Renal cortex interstitium (tissue), 11 donors: ENCODE measurements at regions not wholly inside any gene's neighbourhood (a gene's known extent, or its start where the extent isn't known, plus 50 kb on each side); places are given as distances from the start of the nearest gene placed in this dataset.
A peak's percentile ranks its signal among the peaks of the same experiment; 100 is the strongest.
"Not testable (repeated sequence)": the region's sequence is repeated elsewhere in the genome, so short reads cannot be mapped to it uniquely, and the experiment has no call there.

ENCODE experiments used
- DNase-seq, 11 donors: peaks; one replicate each; pipeline ENCODE4 v3.0.0-alpha.2; 2013; ENCODE audit warnings: low read depth in 9 of 11, low spot score in 4 of 11; ENCODE audit errors: extremely low read depth in 1 of 11

DNA sequence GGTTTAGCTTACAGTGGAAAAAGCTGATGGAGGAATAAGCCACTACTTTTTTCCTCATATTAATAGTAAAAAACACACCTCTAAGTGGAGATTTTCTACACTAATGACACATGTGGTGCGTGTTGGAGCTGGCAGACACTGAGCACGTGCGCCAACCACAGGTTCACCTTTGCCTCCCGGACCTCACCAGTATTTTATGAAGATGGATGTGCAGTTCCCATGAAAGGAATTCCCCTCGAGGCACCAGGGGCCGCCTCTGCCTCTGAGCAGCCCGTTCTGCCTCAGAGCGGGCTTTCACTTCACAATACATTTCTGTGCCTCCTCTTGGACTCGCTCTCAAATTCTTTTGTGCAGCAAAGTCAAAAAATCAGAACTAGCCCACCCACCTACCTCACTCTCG lies 477.5 kb upstream of the ADARB2 start:
- peak in 2 of 11 donors; percentile 18 to 21 for DNase-seq

DNA sequence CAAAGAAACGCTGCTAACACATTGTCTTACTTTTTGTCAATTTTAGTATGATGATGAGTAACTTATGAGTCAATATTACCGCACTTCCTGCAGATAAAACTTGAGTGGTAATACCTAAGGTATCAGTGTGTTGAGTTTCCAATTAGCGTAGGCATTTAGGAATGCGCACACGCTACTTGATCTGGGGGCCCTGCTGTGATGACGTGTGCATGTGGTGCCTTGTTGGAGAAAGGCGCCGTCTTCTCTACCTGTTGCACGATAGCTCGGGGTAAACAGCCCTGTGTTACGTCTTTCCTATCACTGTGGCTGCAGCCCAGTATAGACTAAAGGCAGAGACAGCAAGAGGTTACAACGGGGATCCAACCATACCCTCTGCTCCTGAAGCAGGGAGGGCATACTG lies 476.8 kb upstream of the ADARB2 start:
- DNase-seq: no peak

DNA sequence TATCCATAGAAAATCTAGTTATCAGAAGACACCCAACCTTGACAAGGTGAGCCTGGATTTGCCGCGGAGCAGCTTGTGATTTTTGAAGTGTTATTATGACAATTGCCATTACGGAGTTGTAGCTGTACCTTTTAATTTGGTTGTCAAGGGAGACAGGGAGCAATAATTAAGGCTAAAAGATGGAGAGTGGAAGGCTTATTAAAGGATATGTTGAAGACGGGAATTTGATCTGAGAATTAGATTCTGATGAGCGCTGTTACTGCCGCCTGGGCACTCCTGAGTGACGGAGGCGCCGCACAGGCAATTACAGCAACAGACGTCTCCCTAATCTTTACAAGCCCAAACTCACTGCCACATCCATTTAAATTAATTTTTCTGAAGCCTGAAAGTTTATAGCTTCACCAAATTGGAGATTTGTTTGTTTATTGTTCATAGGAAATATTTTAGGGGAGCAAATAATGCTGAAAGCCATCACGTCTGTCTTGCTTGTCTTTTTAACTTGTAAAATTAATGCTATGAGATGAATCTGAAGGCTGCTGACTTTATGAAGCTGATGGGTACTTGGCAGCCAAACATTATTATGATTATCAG lies 475.0 kb upstream of the ADARB2 start:
- no peak for DNase-seq

DNA sequence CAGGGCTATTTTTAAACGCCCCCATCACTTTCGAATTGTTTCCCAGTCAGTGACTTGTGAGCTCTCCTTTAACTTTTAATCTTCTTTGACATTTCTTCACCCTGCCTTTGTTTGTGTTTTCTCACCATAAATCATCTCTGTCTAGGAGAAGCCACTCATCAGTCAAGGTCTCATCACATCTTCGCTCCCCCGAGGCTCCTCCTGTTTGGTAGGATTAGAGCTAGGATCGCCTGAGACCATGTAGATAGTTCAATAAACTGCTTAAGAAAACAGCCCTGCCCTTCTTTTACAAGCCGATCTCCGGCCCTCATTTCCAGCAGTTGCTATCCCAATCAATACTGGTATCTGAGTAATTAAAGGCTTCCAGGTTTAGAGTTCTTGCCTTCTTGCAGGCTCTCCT lies 472.8 kb upstream of the ADARB2 start:
- no peak for DNase-seq

DNA sequence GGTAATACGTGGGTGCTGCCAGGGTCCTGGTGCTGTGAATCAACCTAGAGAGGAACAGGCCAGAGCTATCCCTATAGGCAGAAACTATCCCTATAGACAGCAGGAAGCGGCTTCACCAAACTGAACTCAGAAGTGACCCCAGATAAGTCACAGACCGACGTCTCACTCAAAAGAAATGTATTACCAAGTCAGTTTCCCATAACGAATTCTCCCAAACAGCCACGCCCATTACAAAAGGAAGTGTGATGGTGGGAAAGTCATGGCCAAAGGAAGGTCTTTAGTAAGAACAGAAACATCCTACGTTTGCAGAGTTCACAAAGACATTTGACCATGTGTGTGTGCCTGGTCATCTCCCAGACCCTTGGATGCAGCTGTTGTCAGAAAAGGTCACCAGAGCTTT lies 470.8 kb upstream of the ADARB2 start:
- DNase-seq: no peak

DNA sequence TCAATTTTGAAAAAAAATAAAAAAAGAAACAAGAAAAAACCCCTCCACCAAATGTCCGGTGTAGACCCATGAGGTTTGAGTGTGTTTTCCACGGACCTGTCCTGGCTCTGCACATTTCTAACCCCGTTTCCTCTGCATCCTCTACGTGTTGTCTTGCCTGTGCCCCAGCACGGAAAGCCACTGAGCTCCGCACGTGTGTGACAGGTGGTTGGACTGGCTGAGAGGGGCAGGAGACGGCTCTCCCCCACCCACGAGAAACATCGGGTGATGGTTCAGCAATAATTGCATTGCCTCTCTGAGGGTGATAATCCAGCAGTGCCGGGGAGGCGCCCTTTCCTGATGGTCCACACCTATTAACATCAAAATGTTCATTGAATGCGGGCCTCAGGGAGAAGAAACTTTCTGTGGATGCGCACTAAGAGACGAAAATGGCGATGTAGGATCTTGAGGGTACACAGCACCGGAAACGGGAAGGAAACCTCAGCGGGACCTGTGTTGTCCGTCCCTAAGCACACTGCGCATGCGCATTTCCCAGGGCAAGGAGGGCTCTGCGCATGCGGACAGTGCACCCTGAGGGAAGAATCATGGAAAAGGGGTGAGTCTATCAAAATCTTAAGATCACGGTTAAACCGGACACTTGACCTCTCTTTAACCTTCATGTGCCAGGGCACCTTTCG lies 470.1 kb upstream of the ADARB2 start:
- DNase-seq: no peak

DNA sequence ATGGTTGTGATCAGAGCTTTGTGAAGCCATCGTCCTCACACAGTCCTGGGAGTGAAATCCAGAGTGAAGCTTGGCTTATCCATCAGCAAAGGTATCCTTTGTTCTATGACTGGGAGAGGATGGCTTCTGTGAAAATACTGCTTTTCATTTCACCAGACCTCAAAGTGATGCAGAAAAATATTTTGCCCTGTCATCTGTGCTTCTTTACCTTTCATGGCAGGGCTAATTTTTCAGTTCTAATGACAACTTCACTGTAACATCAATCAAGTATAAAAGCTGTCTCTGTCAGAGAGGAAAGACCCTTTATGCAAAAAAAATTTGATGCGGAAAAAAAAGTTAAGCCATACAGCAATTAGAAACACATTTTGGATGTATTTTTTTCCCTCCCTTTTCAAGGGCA lies 468.1 kb upstream of the ADARB2 start:
- no peak for DNase-seq

DNA sequence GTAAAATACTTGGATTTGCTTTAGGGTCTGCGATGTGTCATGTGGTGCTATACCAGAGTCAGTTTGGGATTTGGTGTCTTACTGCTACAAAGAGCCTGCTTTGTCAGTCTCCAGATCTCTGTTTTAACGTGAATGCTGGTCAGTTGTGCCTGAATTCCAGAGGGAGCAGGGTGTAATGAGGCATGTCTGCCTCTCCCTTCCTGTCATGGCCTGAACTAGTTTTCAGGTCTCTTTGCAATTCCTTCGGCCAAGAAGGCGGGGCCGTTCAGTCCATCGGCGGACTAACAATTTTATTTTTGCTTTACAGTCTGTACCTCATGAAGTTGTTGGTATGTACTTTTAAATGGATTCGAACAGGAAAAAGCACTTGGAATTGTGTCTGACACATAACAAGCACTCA lies 465.1 kb upstream of the ADARB2 start:
- DNase-seq: peak in 7 of 11 donors; percentile 21 to 42 (median 31)

DNA sequence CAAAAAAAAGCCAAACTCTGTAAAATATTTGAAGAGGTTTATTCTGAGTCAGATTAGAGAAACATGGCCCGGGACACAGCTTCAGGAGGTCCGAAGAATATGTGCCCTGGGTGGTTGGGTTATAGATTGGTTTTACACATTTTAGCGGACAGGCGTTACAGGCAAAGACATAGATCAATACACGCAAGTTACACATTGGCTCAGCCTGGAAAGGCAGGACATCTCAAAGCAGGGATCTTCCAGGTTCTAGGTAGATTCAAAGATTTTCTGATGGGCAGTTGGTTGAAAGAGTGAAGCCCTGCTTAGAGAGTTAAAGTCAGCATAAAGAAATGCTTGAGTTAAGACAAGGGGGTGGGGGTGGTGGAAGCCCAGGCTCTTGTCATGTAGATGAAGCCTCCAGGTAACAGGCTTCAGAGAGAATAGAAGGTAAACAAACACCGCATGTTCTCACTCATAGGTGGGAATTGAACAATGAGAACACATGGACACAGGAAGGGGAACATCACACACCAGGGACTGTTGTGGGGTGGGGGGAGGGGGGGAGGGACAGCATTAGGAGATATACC lies 464.3 kb upstream of the ADARB2 start:
- no peak for DNase-seq

DNA sequence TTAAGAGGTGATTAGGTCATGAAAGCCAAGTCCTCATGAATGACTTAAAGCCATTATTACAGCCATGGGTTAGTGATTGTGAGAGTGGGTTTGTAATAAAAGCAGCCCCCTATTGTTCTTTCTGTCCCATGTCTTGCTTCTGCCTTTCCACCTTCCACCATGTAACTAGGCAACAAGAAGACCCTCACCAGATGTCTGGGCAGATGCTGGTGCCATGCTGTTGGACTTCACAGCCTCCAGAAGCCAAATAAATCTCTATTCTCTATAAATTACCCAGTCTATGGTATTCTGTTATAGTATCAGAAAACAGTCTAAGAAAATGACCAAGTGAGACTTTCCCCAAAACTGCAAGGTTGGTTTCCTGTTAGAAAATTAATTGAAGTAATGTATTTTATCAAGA lies 460.3 kb upstream of the ADARB2 start:
- DNase-seq: no peak

DNA sequence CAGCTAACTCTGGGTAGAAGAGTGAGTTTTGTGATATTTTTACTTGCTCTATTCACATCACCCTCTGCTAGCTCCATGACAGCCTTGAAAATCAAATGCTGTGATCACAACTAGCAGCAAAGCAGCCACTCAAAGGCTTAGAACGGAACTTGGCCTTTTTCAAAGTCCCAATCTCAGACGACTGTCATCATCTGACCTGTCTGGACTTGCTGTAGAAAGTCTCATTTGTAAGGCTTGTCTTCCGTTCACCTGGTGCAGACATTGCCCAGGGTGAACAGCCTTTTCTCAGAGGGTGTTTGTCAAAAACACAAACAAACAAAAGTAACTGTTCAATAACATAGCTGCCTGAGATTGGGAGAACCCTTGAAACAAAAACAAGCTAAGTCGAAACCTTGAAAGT lies 458.9 kb upstream of the ADARB2 start:
- no peak for DNase-seq

DNA sequence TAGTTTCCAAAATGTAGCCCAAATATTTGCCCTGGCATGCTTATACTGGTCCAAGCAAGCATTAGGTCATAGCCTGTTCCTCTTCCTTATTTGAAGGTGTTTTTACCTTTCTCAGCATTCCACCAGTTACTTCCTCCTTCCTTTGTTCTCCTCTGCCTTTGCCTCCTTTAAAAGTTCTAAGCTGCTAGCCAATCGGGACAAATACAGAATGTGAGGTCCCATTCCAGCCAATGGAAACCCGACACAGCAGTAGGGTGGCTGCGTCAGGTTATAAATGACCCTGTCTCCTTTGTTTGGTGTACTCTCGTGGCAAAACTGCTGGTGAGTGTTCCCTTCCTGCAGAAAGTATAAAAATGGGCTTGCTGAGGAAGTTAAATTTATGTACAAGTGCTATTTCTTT lies 452.0 kb upstream of the ADARB2 start:
- DNase-seq: not testable (repeated sequence)

DNA sequence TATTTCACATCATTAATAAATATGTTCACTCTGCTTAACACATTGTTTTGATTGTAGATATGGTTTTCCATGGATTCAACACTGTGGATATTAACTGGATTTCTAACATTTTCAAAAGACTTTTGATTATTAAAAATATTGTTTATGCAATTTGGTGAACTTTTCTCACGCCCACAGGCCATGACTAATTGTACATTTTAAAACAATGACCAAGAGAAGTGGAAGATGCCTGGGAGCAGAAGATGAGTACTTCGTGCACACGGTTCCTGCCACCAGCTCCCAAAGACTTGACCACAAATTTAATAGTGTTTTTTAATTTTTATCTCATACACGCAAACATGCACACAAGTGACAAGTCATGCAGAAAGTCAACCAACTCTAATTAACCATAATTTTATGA lies 451.0 kb upstream of the ADARB2 start:
- no peak for DNase-seq

DNA sequence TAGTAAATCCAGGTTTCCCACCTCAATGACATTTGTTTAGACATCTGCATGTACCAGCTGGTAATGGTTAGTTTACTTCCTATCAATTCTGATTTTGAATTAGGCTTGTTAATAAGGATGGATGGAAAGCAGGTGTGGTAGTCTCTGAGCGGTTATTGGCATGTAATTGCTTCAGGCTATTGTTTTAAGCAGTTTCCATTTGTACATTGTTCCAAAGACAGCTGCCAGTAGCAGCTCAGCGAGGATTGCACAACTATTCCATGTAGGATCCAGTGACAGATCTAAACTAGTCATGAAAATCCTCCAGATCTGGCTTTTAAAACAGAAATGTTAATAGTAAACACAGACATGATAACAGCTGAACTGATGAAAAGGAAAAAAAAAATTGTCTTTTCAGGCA lies 436.0 kb upstream of the ADARB2 start:
- DNase-seq: no peak

DNA sequence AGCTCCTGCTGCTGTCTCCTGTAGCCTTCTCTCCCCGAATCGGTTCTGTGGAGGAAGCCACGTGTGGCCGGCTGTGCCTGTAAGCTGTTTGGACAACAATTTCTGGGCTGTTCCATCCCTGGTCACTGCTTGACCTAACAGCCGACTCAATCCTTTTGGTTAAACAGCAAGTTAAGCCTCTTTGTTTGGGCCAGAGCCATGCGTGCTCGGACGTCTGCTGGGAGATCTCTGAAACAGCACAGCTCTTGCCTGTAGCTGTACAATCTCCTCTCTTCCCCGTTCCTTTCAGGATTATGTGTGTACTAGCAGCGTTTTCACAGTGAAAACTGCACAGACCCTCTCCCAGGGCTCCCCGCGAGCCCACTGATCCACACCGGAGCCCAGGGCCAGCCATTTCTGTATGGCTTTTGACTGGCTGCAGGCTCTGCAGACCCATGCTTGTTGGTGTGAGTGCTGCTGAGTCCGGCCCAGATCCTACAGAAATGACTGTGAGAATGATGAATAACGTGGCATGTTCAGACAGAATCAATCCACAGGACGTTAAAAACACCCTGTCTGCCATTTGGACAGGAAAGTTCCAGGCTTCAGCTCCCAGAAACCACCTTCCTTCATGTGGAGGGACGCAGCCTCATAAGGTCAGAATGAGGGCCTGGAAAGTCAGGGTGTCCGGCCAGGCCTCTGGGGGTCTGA lies 428.6 kb upstream of the ADARB2 start:
- DNase-seq: no peak

DNA sequence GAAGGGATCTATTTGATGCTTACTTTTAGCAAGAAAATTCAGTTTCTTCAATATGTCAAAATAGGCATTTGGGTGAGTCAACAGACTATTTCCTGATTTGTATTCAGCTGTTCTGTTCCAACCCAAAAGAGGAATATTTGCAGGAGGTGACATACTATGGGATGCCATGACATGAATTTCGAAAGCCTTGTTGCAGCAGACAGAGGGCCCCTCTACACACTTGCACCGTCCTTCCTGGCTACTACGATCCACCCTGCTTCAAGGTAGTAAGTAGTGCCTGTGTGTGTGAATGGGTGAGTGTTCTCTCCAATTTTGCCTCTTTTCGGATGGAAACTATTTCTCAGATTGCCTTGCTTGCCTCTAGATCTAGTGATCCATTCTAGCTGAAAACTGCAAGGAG lies 413.0 kb upstream of the ADARB2 start:
- DNase-seq: no peak

DNA sequence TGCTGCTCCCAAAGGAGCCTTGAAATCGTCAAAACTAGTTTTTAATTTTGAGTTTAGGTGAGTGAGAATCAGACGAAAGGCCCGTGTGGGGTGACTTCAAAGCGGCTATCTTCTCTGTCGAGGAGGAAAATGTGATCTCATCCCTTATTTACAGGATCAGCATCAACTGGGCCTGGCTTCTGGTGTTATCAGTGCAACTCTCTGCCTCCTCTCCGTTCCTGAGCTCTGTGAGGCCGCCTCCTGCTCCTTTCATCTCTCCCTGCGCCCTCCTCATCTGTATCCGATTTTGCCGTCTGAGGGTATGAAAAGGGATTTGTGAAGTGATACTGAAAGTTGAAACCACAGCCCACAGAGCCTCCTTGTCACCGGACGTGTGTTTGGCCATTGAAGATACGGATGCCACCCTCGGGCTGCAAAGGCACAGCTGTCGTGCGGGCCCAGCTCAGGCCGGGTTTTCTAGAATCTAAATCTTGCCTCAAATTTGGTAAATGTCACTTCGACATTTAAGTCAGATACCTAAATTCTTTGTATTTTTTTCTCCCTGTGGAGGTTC lies 408.7 kb upstream of the ADARB2 start:
- peak in 3 of 11 donors; percentile 3 to 21 (median 16) for DNase-seq

DNA sequence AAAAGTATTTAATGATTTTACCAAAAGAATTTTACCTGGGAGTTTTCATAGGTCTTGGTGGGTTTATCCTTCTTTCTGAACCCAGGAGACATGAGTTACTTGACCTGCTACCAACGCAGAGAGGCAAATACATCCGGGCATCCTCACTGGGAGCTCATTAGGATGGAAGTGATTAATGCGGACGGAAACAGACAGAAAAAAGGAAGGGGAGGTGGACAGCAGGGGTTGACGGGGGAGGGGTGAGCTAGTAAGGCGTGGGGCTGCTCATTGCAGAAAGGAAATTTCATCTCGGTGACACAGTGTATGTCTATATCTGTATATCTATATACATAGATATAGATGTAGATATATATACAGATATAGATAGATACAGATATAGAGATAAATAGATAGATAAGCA lies 408.2 kb upstream of the ADARB2 start:
- DNase-seq: no peak

DNA sequence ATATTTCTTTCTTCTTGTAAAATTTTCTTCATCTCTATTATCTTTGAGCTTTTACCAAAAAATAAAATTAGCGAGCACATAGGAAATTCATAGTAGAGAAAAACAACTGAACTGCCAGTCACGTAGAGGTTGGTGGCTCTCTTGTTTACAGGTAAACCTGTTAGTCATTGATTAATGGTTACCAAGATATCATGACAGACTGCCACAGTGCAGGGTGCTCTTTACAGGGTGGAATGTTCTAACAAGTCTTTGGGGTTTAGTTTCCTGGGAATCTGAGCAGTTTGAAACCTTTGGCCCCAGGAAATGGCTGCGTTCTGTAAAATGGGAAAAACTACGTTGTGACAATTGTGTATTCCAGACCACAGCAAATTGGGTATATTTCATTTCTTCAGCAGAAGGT lies 407.3 kb upstream of the ADARB2 start:
- DNase-seq: no peak

DNA sequence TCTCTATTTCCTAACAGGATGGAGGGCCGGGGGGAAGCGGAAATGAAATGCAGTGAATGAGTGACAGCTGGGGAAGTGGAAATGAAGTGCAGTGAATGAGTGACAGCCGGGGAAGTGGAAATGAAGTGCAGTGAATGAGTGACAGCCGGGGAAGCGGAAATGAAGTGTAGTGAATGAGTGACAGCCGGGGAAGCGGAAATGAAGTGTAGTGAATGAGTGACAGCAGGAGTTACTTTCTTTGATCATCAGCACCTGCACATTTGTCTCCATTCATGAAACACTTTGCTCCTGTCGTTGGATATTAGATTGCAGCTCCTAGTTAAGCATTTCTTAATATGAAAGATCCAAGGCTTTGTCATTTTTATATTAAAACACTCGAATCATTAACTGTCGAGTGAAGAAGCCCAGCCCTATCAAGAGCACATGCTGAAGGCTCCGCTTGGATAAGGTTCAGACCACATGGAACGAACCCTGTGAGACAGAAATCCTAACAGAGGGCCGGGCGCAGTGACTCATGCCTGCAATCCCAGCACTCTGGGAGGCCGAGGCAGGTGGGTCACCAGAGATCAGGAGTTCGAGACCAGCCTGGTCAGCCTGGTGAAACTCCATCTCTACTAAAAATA lies 406.0 kb upstream of the ADARB2 start:
- DNase-seq: no peak
